ENCODE measurements at regions not wholly inside any gene's neighbourhood (a gene's known extent, or its start where the extent isn't known, plus 50 kb on each side); places are given as distances from the start of the nearest gene placed in this dataset.
"Not testable (repeated sequence)": the region's sequence is repeated elsewhere in the genome, so short reads cannot be mapped to it uniquely, and the experiment has no call there.

DNA sequence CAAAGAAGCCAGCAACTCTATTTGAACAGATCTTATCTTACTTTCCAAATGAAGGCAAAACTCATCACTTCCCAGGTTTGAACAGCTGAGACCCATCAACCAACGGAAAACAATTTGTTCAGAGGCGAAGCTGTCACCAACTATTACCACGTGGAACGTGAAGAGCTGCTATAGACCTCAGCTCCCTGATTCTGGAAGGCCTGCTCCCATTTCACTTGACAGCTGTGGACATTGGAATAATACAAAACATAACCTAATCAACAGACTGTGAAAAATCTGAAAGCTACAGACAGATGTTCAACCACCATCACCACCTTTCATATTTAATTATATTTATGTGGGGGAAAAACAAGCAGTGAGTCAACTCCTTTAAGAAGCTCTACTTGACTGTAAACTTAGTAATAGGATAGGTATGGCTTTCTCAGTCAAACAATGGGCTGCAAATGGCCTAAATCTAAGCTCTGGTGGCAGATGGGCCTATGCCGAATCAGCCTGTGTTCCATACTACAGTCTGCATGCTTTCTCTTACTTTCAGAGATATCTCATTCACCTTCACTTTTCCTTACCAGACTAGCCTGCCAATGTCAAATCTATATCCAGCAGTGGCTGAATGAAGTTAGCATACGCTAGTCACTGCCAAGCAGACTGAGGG is 896.4 kb downstream of the TDRD15 start:
- DNase-seq: no peak

GRCh38 chr2:22027345-22028005 is 903.7 kb downstream of the TDRD15 start:
- DNase-seq: no peak

DNA sequence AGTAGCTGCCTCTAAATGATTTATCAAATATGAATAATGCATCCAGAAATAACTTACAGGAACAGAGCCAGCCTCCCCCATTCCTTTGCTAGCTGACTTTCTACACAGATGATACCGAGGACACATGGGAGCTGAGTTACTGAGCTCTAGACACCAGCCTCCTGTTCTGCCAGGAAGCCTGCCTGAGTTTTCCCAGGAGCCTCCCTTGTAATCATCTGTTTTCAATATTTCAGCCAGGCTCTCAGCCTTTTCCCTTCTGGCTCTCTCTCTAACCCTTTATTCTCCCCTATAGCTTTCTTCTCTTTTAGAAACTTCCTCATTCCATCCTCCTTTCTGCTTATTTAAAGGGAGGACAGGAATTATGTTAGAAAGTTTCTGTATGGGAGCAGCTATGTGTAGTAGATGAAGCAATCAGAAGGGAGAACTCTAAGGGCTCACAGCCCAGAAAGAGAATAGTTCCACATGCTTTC is 911.6 kb downstream of the TDRD15 start:
- DNase-seq: no peak

- DNase-seq: no peak
Measured at GRCh38 chr2:22037274-22037673, 913.5 kb downstream of the TDRD15 start.

DNA sequence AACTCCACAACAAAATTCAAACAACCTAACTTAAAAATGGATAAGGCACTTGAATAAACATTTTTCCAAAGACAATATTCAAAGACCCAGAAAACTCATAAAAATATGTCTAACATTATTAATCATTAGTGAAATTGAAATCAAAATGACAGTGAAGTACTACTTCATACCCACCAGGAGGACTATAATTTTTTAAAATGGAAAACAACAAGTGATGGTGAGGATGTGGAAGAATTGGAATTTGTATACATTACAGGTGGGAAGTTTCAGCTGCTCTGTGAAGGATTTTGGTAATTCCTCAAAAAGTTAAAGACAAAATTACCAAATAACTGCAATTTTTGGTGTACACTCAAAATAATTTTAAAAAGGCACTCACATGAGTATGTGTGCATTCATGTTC is 920.0 kb downstream of the TDRD15 start:
- DNase-seq: no peak

GRCh38 chr2:22055784-22056620 is 932.2 kb downstream of the TDRD15 start:
- no peak for DNase-seq

- DNase-seq: no peak
Measured at GRCh38 chr2:22056621-22057132, 932.9 kb downstream of the TDRD15 start.

DNA sequence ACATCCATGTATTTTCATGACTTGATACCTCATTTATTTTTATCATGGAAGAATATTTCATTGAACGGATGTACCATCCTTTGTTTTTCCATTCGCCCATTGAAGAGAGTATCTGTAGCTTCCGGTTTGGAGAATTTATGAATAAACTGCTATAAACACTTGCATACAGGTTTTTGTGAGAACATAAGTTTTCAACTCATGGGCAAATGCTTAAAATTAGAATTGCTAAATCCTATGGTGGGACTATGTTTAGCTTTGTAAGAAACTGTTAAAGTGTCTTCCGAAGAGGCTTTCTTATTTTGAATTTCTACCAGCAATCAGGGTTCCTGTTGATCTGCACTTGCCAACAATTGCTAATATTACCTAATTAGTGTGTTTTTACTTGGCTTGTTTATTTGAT is 938.9 kb downstream of the TDRD15 start:
- no peak for DNase-seq

DNA sequence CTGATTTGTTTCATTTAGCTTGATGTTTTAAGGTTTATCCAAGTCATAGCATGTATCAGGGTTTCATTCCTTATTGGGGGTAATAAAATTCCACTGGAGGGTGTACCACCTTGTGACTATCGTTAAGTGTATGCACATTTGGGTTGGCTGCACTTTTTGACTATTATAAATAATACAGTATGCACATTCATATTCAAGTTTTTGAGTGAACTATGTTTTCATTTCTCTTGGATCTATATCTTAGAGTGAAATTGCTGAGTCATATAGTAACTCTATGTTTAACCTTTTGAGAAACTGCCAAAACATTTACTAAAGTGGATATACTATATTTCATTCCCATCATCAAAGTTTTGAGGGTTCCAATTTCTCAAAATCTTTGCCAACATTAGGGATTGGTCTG is 952.7 kb downstream of the TDRD15 start:
- no peak for DNase-seq

GRCh38 chr2:22078701-22079100 is 954.9 kb downstream of the TDRD15 start:
- DNase-seq: no peak

DNA sequence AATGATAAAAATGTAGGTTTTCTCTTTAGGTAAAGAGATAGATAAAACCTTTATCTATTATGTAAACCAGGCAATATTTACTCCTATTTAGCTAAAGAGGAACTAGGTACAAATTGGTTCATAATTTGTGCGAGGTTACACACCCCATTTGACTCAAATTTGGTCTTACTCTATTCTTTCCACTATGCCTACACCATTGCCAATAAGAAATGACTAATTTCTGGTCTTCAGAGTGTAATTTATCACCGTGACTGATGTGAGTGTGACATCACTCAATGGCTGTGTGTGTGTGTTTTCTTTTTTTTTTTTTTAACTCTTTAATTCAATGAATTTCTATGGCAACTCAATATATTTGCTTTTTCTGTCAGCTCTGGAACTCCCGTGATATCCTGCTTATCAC is 955.8 kb downstream of the TDRD15 start:
- no peak for DNase-seq

- no peak for DNase-seq
Measured at GRCh38 chr2:22086726-22087125, 963.0 kb downstream of the TDRD15 start.

GRCh38 chr2:22103617-22104016 is 979.8 kb downstream of the TDRD15 start:
- not testable (repeated sequence) for DNase-seq

DNA sequence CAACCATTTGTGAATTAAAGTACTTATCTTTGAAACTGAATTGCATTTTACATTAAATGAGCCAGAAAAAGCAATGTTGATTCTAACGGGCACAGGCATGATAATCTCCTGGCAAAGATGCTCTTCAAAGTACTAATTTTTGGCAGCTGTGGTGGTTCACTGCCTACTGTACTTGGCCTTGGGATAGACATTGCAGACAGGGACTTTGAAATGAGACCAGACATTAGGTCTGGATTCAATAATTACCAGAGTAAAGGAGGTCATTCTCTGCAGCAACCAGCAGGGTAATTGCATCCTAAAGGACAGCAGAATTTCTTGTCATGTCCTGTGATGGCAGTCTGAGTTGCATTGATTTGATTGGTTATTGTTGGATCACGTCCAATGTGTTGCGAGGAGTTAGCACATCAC is 986.5 kb downstream of the TDRD15 start:
- DNase-seq: no peak

- no peak for DNase-seq
Measured at GRCh38 chr2:22124003-22124402, 1000.2 kb downstream of the TDRD15 start.

GRCh38 chr2:22126106-22126505 is 1002.3 kb downstream of the TDRD15 start:
- DNase-seq: no peak

DNA sequence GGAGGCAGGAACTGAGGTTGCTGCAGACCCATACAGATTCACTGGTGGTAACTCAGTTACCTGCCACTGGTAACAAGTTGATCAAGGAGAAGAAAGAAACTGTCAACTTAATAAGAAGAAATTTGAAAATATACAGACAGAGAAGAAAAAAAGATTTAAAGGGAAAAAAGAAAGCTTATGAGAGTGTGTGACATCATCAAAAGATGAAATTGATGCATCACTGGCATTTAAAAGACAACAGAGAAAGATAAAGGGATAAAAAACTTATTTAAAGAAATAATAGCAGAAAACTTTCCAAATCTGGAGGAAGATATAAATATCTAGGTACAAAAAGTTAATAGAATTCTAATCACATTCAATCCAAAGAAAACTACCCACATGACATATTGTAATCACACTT is 1003.2 kb downstream of the TDRD15 start:
- no peak for DNase-seq

DNA sequence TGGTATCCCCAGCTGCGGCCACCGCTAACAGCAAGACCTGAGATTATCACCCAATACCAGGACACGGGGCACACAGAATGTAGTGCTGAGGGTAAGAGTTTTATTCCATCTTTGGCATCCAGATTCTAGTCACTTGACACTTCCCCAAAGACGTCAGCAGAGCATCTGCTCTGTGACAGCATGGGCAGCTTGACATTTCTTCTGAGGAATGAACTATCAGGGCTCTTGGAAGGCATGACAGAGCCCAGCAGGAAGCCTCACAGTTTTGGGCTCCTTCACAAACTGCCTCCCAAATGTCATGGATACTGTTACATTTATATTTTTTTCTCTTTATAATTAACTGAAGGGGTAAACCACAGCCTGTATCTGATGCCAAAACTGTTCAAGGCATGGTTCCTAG is 1010.7 kb downstream of the TDRD15 start:
- no peak for DNase-seq

GRCh38 chr2:22136446-22136845 is 1012.7 kb downstream of the TDRD15 start:
- no peak for DNase-seq

DNA sequence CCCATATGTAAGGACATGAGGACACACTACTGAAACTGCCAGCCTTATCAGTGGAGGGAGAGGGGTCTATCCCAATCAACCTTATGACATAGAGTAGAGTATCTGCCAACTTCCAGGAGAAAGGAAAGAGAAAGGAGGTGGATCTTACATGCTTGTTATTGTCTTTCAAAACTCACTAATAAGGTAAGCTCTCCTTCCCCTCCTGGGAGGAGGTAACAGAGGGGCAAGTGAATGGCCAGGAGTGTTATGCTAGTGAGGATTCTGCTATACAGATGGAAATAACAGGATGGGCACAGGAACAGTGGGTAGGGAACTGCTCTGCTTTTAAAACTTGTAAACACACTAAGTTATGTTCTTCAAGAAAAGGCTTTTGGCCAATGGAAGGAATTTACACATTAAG is 1020.1 kb downstream of the TDRD15 start:
- no peak for DNase-seq

DNA sequence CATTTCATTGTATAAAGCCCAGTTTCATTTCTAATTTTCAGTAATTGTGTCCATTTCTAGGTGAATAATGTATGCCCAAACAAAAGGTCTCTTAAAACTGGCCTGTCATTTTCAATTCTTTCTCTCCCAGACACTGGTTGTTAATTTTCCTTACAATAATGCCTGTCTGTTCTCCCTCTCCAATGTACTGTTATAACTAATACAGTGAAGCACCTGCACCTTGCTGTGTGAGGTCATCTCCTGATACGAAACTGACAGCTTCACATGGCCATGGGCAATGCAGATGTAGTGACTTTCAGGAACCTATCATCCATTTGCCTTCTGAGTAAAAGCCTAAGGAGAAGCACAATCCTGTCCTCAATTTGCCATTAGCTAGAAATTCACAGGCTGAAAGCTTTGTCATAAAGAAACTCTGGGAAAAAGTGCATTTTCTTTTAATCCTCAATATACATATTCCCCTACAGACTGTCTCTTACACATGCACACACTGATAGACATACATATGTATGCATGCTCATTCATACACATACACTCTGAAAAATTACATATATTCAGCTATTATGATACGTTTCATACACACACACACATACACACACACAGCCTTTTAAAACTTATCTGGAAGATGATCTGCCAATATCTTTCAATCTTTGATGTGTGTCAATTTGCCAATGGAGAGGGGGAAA is 1030.3 kb downstream of the TDRD15 start:
- DNase-seq: no peak

DNA sequence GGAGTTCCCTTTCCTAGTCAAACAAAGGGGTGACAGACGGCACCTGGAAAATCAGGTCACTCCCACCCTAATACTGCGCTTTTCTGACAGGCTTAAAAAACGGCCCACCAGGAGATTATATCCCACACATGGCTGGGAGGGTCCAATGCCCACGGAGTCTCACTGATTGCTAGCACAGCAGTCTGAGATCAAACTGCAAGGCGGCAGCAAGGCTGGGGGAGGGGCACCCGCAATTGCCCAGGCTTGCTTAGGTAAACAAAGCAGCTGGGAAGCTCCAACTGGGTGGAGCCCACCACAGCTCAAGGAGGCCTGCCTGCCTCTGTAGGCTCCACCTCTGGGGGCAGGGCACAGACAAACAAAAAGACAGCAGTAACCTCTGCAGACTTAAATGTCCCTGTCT is 1032.9 kb downstream of the TDRD15 start:
- DNase-seq: not testable (repeated sequence)

DNA sequence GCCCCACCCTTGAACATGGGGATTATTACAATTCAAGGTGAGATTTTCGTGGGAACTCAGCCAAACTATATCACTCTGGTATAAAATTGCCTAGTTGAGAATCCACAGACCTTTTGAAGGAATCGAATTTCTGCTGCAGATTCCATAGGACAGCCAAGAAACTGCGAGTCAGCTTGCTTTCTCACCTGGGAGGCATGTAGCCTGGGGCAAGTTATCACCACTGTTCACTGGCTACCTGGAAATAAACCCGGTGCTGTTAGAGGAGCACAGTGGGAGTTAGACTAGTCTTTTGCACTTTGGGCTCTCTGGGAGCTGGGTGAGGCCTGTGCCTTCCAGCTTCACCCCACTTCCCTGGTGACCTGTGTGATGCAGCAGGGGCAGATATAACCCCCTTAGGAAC is 1043.5 kb downstream of the TDRD15 start:
- DNase-seq: no peak

All from effector CD4-positive, alpha-beta T cell (primary cell).